ENCODE measurements at regions not wholly inside any gene's neighbourhood (a gene's known extent, or its start where the extent isn't known, plus 50 kb on each side); places are given as distances from the start of the nearest gene placed in this dataset.
A peak's percentile ranks its signal among the peaks of the same experiment; 100 is the strongest.

- Histone ChIP-seq H3K36me3 (ENCODE audit: control insufficient read depth, insufficient read depth, low read length) (no peaks in the 10 kb centered on the region), H3K27me3 (ENCODE audit: insufficient read depth, low read length, poor library complexity) (no peaks in the 10 kb centered on the region), H3K4me3 (ENCODE audit: low read length) (no peak overlapping the region), H3K18ac (ENCODE audit: low read length) (no peak overlapping the region), H4K8ac (ENCODE audit: low read depth, low read length) (no peak overlapping the region), H3K23ac (ENCODE audit: low read length) (no peak overlapping the region), H3K4ac (ENCODE audit: low read depth, low read length) (no peak overlapping the region), H2BK5ac (ENCODE audit: low read length) (no peak overlapping the region), H3K79me1 (ENCODE audit: low read length) (no peaks in the 10 kb centered on the region), H4K5ac (ENCODE audit: low read length) (no peak overlapping the region), H2BK120ac (ENCODE audit: low read depth, low read length) (no peak overlapping the region), H3K27ac (ENCODE audit: low read depth, low read length) (no peak overlapping the region), H3K9ac (ENCODE audit: low read length) (no peak overlapping the region), H2BK15ac (replicated peaks; ENCODE audit: low read depth) (no peak overlapping the region), H2AK5ac (ENCODE audit: low read length) (no peak overlapping the region), H3K4me2 (ENCODE audit: low read length) (no peak overlapping the region), H3K4me1 (ENCODE audit: control insufficient read depth, low read depth, low read length) (no peaks in the 10 kb centered on the region), H3K79me2 (ENCODE audit: control insufficient read depth, insufficient read depth, low read length) (no peaks in the 10 kb centered on the region), H3K56ac (ENCODE audit: low read length) (no peak overlapping the region)
- DNase-seq = no peak
- no CpG with 5 or more reads among the region's 2 CpGs for WGBS (ENCODE audit: extremely low coverage, insufficient coverage, low lambda C conversion rate)
These were observed 1270.9 kb downstream of the TYW1 start for GRCh38 chr7:68267486-68267885.

GRCh38 chr7:68269405-68269804 lies 1272.8 kb downstream of the TYW1 start:
- Histone ChIP-seq H3K18ac (ENCODE audit: low read length) (no peak overlapping the region), H3K4me3 (ENCODE audit: low read length) (no peak overlapping the region), H3K79me2 (ENCODE audit: control insufficient read depth, insufficient read depth, low read length) (no peaks in the 10 kb centered on the region), H4K5ac (ENCODE audit: low read length) (no peak overlapping the region), H3K27me3 (ENCODE audit: insufficient read depth, low read length, poor library complexity) (no peaks in the 10 kb centered on the region), H2AK5ac (ENCODE audit: low read length) (no peak overlapping the region), H4K8ac (ENCODE audit: low read depth, low read length) (no peak overlapping the region), H3K27ac (ENCODE audit: low read depth, low read length) (no peak overlapping the region), H2BK15ac (replicated peaks; ENCODE audit: low read depth) (no peak overlapping the region), H2BK120ac (ENCODE audit: low read depth, low read length) (no peak overlapping the region), H3K56ac (ENCODE audit: low read length) (no peak overlapping the region), H3K79me1 (ENCODE audit: low read length) (no peaks in the 10 kb centered on the region), H3K9ac (ENCODE audit: low read length) (no peak overlapping the region), H2BK5ac (ENCODE audit: low read length) (no peak overlapping the region), H3K4me1 (ENCODE audit: control insufficient read depth, low read depth, low read length) (no peaks in the 10 kb centered on the region), H3K23ac (ENCODE audit: low read length) (no peak overlapping the region), H3K4me2 (ENCODE audit: low read length) (no peak overlapping the region), H3K4ac (ENCODE audit: low read depth, low read length) (no peak overlapping the region), H3K36me3 (ENCODE audit: control insufficient read depth, insufficient read depth, low read length) (no peaks in the 10 kb centered on the region)
- no CpG with 5 or more reads among the region's 1 CpG for WGBS (ENCODE audit: extremely low coverage, insufficient coverage, low lambda C conversion rate)
- no peak for DNase-seq

- no peaks in the 10 kb centered on the region for H3K36me3 ChIP-seq (ENCODE audit: control insufficient read depth, insufficient read depth, low read length)
- H2BK5ac ChIP-seq (ENCODE audit: low read length) = no peak overlapping the region
- no CpG with 5 or more reads among the region's 1 CpG for WGBS (ENCODE audit: extremely low coverage, insufficient coverage, low lambda C conversion rate)
- no peak for DNase-seq
- no peak overlapping the region for H2AK5ac ChIP-seq (ENCODE audit: low read length)
- no peak overlapping the region for H3K9ac ChIP-seq (ENCODE audit: low read length)
- no peak overlapping the region for H4K5ac ChIP-seq (ENCODE audit: low read length)
- H3K4ac ChIP-seq (ENCODE audit: low read depth, low read length) = no peak overlapping the region
- H3K18ac ChIP-seq (ENCODE audit: low read length) = no peak overlapping the region
- H3K4me1 ChIP-seq (ENCODE audit: control insufficient read depth, low read depth, low read length) = no peaks in the 10 kb centered on the region
- no peak overlapping the region for H3K27ac ChIP-seq (ENCODE audit: low read depth, low read length)
- H2BK120ac ChIP-seq (ENCODE audit: low read depth, low read length) = no peak overlapping the region
- no peaks in the 10 kb centered on the region for H3K27me3 ChIP-seq (ENCODE audit: insufficient read depth, low read length, poor library complexity)
- H4K8ac ChIP-seq (ENCODE audit: low read depth, low read length) = no peak overlapping the region
- no peaks in the 10 kb centered on the region for H3K79me2 ChIP-seq (ENCODE audit: control insufficient read depth, insufficient read depth, low read length)
- H2BK15ac ChIP-seq (replicated peaks; ENCODE audit: low read depth) = no peak overlapping the region
- H3K23ac ChIP-seq (ENCODE audit: low read length) = no peak overlapping the region
- H3K4me3 ChIP-seq (ENCODE audit: low read length) = no peak overlapping the region
- H3K56ac ChIP-seq (ENCODE audit: low read length) = no peak overlapping the region
- H3K79me1 ChIP-seq (ENCODE audit: low read length) = no peaks in the 10 kb centered on the region
- H3K4me2 ChIP-seq (ENCODE audit: low read length) = no peak overlapping the region
These were observed 1275.9 kb downstream of the TYW1 start for GRCh38 chr7:68272507-68272906.

- H3K56ac ChIP-seq (ENCODE audit: low read length) = no peak overlapping the region
These were observed 1280.1 kb downstream of the TYW1 start for GRCh38 chr7:68276725-68277124.

GRCh38 chr7:68279827-68280400 lies 1283.3 kb downstream of the TYW1 start:
- H3K56ac ChIP-seq (ENCODE audit: low read length) = no peak overlapping the region
- no peaks in the 10 kb centered on the region for H3K4me1 ChIP-seq (ENCODE audit: control insufficient read depth, low read depth, low read length)
- no peaks in the 10 kb centered on the region for H3K79me2 ChIP-seq (ENCODE audit: control insufficient read depth, insufficient read depth, low read length)
- no peak overlapping the region for H3K4ac ChIP-seq (ENCODE audit: low read depth, low read length)
- WGBS (ENCODE audit: extremely low coverage, insufficient coverage, low lambda C conversion rate) = no CpG with 5 or more reads among the region's 10 CpGs
- H2BK15ac ChIP-seq (replicated peaks; ENCODE audit: low read depth) = no peak overlapping the region
- no peak overlapping the region for H2BK120ac ChIP-seq (ENCODE audit: low read depth, low read length)
- H2AK5ac ChIP-seq (ENCODE audit: low read length) = no peak overlapping the region
- no peak overlapping the region for H3K9ac ChIP-seq (ENCODE audit: low read length)
- H3K18ac ChIP-seq (ENCODE audit: low read length) = no peak overlapping the region
- no peaks in the 10 kb centered on the region for H3K36me3 ChIP-seq (ENCODE audit: control insufficient read depth, insufficient read depth, low read length)
- no peak overlapping the region for H2BK5ac ChIP-seq (ENCODE audit: low read length)
- DNase-seq = peak; percentile 62
- H3K79me1 ChIP-seq (ENCODE audit: low read length) = no peaks in the 10 kb centered on the region
- no peak overlapping the region for H3K23ac ChIP-seq (ENCODE audit: low read length)
- H3K4me2 ChIP-seq (ENCODE audit: low read length) = no peak overlapping the region
- H4K5ac ChIP-seq (ENCODE audit: low read length) = no peak overlapping the region
- no peak overlapping the region for H3K4me3 ChIP-seq (ENCODE audit: low read length)
- H3K27ac ChIP-seq (ENCODE audit: low read depth, low read length) = no peak overlapping the region
- H4K8ac ChIP-seq (ENCODE audit: low read depth, low read length) = no peak overlapping the region
- H3K27me3 ChIP-seq (ENCODE audit: insufficient read depth, low read length, poor library complexity) = no peaks in the 10 kb centered on the region

More at GRCh38 chr7:68276725-68277124, 1280.1 kb downstream of the TYW1 start:
- Histone ChIP-seq H2AK5ac (ENCODE audit: low read length) (no peak overlapping the region), H4K8ac (ENCODE audit: low read depth, low read length) (no peak overlapping the region), H2BK120ac (ENCODE audit: low read depth, low read length) (no peak overlapping the region), H3K4ac (ENCODE audit: low read depth, low read length) (no peak overlapping the region), H2BK5ac (ENCODE audit: low read length) (no peak overlapping the region), H3K27ac (ENCODE audit: low read depth, low read length) (no peak overlapping the region), H3K9ac (ENCODE audit: low read length) (no peak overlapping the region), H3K23ac (ENCODE audit: low read length) (no peak overlapping the region), H2BK15ac (replicated peaks; ENCODE audit: low read depth) (no peak overlapping the region), H4K5ac (ENCODE audit: low read length) (no peak overlapping the region), H3K36me3 (ENCODE audit: control insufficient read depth, insufficient read depth, low read length) (no peaks in the 10 kb centered on the region), H3K18ac (ENCODE audit: low read length) (no peak overlapping the region), H3K4me2 (ENCODE audit: low read length) (no peak overlapping the region), H3K4me1 (ENCODE audit: control insufficient read depth, low read depth, low read length) (no peaks in the 10 kb centered on the region), H3K4me3 (ENCODE audit: low read length) (no peak overlapping the region), H3K79me2 (ENCODE audit: control insufficient read depth, insufficient read depth, low read length) (no peaks in the 10 kb centered on the region), H3K79me1 (ENCODE audit: low read length) (no peaks in the 10 kb centered on the region), H3K27me3 (ENCODE audit: insufficient read depth, low read length, poor library complexity) (no peaks in the 10 kb centered on the region)
- no CpG with 5 or more reads among the region's 7 CpGs for WGBS (ENCODE audit: extremely low coverage, insufficient coverage, low lambda C conversion rate)
- no peak for DNase-seq

- no peak overlapping the region for H2BK120ac ChIP-seq (ENCODE audit: low read depth, low read length)
- H3K18ac ChIP-seq (ENCODE audit: low read length) = no peak overlapping the region
- no peak overlapping the region for H3K56ac ChIP-seq (ENCODE audit: low read length)
- no peak overlapping the region for H3K23ac ChIP-seq (ENCODE audit: low read length)
- no peak overlapping the region for H2AK5ac ChIP-seq (ENCODE audit: low read length)
- no peak overlapping the region for H3K4me3 ChIP-seq (ENCODE audit: low read length)
- no peak overlapping the region for H4K5ac ChIP-seq (ENCODE audit: low read length)
- H3K9ac ChIP-seq (ENCODE audit: low read length) = no peak overlapping the region
- H4K8ac ChIP-seq (ENCODE audit: low read depth, low read length) = no peak overlapping the region
- no peaks in the 10 kb centered on the region for H3K4me1 ChIP-seq (ENCODE audit: control insufficient read depth, low read depth, low read length)
- no peak for DNase-seq
- H3K79me1 ChIP-seq (ENCODE audit: low read length) = no peaks in the 10 kb centered on the region
- no peak overlapping the region for H3K4me2 ChIP-seq (ENCODE audit: low read length)
- WGBS (ENCODE audit: extremely low coverage, insufficient coverage, low lambda C conversion rate) = no CpG with 5 or more reads among the region's 3 CpGs
- no peaks in the 10 kb centered on the region for H3K79me2 ChIP-seq (ENCODE audit: control insufficient read depth, insufficient read depth, low read length)
- no peaks in the 10 kb centered on the region for H3K36me3 ChIP-seq (ENCODE audit: control insufficient read depth, insufficient read depth, low read length)
- H3K4ac ChIP-seq (ENCODE audit: low read depth, low read length) = no peak overlapping the region
- H2BK15ac ChIP-seq (replicated peaks; ENCODE audit: low read depth) = no peak overlapping the region
- H2BK5ac ChIP-seq (ENCODE audit: low read length) = no peak overlapping the region
- H3K27me3 ChIP-seq (ENCODE audit: insufficient read depth, low read length, poor library complexity) = no peaks in the 10 kb centered on the region
- H3K27ac ChIP-seq (ENCODE audit: low read depth, low read length) = no peak overlapping the region
These were observed 1284.3 kb downstream of the TYW1 start for GRCh38 chr7:68280931-68281330.
